ENCODE measurements at regions not wholly inside any gene's neighbourhood (a gene's known extent, or its start where the extent isn't known, plus 50 kb on each side); places are given as distances from the start of the nearest gene placed in this dataset.

DNA sequence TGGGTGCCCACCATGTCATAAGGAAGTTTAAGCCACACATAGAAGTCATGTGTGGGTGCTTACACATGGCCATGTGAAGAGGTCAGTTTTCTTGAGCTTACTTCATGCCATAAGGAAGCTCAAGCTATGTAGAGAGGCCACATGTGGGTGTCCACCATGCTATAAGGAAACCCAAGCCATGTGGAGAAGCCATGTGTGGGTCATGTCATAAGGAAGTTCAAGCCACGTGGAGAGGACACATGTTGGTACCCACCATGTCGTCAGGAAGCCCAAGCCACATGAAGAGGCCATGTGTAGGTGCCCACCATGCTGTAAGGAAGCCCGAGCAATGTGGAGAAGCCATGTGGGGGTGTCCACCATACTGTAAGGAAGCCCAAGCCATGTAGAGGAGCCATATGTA lies 1089.2 kb upstream of the AUTS2 start:
- DNase-seq = no peak

DNA sequence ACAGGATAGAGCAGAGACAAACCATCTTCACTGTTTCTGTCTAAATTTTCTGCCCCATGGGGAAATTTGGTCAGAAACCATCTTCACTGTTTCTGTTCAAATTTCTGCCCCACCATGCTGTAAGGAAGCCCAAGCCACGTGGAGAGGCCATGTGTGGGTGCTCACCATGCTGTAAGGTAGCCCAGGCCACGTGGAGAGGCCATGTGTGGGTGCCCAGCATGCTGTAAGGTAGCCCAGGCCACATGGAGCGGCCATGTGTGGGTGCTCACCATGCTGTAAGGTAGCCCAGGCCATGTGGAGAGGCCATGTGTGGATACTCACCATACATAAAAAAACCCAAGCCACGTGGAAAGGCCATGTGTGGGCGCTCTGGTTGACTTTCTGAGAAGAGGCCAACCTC lies 1088.7 kb upstream of the AUTS2 start:
- DNase-seq = no peak

DNA sequence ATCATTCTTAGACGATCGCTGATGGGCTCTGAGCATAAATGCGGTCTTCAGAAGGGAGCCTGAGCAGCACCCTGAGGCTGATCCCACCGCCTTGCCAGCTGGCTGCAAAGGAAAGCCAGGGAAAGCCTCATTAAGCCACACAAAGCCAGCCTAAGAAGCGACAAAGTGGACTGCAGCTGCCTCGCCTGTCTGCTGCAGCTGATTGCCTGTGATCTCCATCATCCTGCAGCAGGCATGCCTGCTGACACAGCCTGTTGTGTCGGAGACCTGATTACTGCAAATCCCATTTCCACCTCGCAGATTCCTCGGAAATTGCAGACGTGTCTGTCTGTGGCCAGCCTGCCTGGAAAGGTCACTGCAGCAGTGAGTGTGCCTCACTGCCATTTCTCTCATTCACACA lies 1087.0 kb upstream of the AUTS2 start:
- no peak for DNase-seq

DNA sequence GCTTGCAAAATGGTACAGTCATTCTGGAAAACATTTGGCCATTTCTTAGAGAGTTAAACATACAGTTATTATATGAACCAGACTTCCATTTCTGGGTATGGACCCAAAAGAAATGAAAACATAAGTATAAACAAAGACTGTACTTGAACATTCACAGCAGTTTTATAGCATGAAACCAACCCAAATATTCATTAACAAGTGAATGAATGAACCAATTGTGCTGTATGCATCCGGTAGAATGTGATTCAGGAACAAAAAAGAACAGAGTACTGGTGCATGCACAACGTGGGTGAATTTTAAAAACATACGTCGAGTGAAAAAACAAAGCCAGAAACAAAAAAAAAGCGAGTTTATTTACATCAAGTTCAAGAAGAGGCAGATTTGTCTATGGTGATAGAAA lies 1085.8 kb upstream of the AUTS2 start:
- no peak for DNase-seq

DNA sequence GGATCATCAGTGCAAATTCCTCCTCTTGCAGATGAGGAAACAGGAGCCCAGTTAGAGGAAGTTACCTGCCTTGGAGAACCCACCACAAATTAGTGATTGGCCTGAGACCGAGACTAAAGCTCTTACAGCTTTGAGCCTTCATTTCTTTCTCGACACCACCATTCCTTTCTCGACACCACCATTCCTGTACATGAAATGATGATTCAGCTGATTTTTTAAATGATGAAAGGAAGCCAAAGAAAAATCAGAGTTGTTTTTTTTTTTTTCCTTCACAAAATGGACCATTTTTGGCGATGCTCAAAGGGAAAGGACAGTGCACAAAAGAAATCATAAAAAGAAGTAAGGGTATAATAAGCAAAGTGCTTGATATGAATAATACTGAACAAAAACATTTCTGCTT lies 1080.2 kb upstream of the AUTS2 start:
- DNase-seq = no peak

DNA sequence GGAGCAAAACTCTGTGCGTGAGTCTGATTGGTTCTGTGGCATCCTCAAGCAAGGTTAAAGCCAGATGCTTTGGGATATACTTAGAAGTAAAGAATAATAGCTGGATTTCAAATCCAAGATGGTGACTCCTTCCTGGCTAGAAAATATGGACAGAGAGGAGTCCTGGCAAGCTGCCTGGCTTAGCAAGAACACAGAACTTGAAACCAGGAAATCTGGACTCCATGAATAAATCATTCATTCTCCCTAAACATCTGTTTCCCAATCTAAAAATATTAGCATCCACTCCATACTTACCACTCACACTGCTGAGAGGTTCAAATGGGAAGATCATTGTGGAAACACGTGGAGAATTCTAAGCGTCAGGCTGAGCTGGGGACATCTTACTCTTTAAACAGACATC lies 1074.1 kb upstream of the AUTS2 start:
- DNase-seq = no peak

DNA sequence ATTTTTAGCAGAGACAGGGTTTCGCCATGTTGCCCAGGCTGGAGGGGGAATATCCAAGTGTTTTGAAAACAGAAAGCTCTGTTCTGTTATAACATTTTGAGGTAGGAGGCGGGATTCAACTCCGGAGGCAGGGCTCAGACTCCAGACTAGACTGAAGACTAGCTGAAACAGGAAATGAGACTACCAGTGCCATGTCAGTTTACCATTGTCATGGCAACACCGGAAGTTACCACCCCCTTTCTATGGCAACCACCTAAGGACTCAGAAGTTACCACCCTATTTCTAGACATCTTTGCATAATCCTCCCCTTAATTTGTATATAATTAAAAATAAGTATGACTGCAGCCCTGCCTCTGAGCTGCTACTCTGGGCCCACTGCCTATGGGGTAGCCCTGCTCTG lies 1069.1 kb upstream of the AUTS2 start:
- DNase-seq = no peak

DNA sequence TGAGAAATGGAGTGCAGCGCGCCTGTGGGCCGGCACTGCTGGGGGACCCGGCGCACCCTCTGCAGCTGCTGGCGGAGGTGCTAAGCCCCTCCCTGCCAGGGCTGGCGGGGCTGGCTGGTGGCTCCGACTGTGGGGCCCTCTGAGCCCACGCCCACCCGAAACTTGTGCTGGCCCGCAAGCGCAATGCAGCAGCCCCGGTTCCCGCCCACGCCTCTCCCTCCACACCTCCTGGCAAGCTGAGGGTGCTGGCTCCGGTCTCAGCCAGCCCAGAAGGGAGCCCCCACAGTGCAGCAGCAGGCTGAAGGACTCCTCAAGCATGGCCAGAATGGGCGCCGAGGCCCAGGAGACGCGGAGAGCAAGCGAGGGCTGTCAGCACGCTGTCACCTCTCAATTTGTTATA lies 1063.0 kb upstream of the AUTS2 start:
- DNase-seq = no peak

DNA sequence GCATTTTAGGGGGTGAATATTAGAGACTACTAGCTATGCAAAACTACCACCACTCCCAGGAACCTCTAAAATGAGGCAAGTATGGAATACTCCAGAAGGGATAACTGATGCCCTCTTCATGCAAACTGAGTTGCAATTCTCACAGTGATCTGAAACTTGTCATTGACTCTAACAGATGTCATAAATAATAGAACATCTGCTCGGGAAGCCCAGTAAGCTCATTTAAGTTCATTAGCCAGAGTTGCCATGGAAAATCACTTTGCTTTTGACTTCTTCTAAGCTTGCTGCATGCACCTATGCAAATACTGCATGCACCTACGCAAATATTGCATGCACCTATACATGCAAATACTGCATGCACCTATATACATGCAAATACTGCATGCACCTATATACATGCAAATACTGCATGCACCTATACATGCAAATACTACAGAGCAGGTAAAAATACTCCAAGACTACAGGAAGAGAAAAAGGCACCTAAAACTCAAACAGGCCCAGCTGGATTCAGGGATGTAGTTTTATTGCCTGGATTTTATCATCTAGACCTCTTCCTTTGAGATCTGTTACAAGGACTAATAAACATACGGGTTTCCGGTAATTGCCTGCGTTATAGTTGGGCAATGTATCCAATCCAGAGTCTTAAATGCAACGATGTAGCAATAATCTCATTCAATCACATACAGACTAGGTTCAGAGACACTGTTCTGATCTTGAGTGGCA lies 1061.1 kb upstream of the AUTS2 start:
- no peak for DNase-seq

DNA sequence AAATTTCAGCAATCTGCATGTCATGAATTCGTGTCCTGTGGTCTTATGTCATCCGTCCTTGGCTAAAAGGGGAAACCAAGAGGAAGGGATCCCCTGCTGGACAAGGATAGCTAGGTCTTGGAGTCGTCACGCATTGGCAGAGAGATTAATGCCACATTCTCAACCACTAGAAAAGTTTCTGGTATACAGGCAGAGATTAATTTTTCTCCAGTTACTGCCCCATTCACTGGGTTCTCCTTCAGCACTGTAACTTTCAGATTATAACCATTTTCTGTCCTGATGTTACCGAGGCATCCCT lies 1060.6 kb upstream of the AUTS2 start:
- no peak for DNase-seq

DNA sequence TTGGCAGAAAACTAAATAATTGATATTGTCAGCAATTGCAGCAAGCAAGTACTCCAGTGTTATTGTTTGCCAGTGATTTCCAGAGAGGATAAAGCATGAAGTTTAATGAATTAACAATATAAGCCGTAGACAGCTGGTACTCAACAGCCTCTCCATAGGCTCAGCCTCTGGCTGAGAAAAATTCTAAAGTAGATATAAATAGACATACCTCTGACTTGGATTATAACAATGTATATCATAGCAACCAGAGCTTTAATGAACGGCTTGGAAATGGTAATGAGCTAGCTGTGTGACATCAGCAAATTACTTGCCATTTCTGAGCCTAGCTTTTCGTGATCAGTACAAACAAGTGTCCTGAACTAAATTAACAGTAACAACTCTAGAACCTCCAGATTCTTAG lies 1055.4 kb upstream of the AUTS2 start:
- DNase-seq = no peak

DNA sequence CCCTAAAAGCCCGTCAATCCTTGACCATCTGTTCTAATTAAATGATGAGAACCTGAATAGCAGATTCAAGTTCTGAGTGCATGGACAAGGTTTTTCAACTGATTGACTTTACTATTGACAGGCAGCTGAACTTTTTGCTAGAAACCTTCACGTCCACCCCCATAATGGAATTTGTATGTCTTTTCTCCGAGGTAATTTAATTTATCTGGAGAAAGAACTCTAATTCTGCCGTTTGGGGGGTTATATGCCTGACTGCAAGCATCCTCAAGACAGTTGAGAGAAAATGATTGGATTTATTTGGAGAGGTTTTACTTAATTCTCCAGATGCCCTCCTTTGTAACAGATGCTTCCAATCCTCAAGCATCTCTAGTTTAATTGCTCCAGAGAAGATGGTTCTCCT lies 1053.4 kb upstream of the AUTS2 start:
- DNase-seq = no peak

DNA sequence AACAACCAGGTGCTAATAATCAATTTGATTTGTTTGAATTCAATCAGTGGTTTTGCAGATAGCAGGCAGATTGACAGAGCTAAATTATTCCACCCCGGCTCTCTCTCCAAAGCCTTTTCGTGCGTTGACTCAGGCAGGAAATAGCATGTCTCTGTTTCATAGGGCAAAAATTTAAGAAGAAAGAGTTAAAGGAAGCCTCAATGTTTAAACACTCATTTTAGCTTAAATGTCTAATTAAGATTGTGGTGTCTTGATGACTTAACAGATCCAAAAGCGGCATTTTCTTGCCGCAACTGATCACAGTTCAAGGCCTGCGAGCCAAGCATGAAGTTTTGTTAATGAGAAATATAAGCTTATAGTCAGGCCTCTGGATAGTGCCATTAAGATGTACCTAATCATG lies 1051.1 kb upstream of the AUTS2 start:
- no peak for DNase-seq

DNA sequence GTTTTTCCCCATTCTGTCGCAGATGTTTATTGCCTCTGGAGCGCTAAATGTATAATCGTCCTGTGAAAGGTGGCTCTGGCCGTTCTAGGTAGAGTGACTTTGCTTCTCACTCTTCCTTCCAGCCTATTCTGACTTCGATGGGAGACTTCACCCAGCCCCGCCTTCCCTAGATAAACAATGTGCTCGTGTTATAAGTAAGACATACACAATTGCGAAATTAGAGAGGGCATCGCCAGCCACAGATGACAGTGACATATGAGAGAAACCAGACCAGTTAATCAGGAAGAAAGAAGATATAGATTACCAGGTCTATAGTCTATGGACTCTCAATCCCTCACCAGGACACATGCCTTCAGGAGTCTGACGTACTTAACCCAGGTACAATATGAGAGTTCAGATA lies 1050.5 kb upstream of the AUTS2 start:
- no peak for DNase-seq

DNA sequence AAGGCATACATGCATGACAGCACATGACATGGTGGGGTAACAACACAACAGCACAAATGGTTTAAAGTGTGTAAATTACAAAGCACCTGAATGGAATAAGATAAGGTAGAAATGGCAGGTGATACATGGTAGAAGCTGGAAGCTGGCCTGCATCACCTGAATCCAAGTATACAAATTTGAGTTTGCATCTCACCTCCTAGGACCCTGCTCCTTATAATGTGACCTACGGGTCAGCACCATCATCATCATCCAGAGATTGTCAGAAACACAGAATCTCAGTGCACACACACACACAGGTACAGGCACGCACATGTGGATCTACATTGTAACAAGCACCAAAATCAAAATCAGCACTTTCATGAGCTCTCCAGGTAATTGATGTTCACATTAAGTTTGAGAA lies 1048.2 kb upstream of the AUTS2 start:
- DNase-seq = no peak

DNA sequence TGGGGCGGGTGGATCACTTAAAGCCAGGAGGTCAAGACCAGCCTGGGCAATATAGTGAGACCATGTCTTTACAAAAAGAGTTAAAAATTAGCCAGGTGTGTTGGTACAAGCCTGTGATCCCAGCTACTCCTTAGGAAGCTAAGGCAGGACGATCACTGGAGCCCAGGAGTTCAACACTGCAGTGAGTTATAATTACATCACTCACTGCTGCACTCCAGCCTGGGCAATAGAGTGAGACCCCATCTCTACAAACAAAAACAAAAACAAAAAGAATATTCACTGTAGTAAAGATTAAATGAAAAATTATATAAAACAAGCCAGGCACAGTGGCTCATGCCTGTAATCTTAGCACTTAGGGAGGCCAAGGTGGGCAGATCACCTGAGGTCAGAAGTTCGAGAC lies 1047.6 kb upstream of the AUTS2 start:
- no peak for DNase-seq

DNA sequence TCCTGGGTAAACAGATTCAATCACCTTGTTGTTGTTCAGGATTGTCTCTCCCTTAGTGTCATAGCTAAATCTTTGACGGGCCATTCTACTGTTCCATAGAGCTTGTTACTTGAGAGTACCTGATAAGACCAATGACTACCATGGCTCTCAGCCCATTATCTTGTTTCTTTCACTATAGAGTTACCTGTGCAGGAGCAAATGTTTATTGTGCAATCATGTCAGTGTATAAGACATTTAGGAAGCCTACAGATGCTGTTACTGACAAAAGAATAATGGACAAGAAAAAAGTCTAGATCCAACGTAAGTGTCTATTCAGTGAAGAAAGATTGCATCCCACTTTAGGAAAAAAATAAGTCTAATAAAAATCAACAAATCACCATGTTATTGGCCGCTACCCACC lies 1041.7 kb upstream of the AUTS2 start:
- DNase-seq = no peak

DNA sequence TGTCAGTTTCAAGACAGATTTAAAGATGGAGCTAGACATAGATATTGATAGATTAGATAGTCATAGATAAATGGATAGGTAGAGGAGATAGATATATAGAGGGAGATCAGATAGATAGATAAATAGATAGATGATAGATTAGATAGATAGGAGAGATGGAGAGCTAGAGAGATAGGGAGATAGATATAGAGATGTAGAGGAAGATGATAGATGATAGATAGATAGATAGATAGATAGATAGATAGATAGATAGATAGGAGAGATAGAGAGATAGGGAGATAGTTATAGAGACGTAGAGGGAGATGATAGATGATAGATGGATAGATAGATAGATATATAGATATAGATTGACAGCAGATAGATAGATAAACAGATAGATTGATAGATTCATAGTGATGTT lies 1038.8 kb upstream of the AUTS2 start:
- DNase-seq = no peak

DNA sequence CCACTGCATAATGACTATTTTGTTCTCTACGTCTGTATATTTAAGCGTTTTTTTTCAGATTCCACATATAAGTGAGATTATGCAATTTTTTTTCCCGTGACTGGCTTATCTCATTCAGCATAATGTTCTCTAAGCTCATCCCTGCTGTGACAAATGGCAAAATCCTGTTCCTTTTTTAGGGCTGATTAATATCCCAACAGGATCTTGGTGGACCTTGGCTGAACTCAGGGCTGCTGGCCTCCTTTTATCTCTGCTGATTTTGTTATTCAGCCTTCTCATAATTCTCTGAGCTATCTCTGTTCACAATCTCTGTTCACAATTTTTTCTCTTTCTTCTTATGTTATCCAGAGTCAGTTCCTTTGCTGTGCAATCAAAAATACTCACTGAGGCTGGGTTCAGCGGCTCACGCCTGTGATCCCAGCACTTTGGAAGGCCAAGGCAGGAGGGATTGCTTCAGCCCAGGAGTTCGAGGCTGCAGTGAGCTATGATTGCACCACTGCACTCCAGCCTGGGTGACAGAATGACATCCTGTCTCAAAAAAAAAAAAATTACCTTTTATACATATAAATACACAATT lies 1035.9 kb upstream of the AUTS2 start:
- no peak for DNase-seq

DNA sequence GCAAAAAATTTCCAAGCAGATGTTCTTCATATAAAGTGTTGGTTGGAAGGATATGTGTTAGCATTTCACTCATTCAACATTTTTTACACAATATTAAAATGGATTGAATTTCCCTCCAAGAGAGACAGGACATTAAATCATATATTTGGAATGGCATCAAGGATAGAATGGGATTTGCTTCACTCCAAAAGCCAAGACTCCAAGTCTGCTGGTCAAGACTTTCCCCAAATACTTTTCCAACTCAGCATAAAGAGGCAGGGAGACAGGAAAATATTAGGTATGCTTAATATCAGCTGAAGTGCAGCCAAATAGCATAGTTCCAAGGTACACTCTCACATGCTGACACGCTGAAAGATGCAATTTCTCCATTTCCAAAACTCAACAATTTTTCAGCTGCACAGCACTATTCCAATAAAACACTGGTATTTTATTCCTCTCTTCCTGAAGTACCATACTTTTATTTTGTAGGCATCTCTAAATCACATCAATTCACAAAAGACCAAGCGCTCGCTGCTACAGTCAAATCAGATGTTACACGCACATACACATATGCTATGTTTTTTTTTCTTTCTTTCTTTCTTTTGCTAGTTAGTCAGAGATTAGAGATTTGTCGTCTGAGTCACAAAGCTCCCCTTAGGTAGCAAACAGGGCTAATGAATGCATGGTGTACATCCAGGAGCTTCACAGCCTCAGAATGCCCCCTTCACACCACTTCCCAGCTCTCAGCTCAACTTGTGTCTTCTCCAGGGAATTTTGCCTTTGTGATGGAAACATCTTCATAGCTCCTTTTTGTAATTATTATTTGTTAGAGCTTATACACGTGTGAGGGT lies 1033.8 kb upstream of the AUTS2 start:
- DNase-seq = no peak

DNA sequence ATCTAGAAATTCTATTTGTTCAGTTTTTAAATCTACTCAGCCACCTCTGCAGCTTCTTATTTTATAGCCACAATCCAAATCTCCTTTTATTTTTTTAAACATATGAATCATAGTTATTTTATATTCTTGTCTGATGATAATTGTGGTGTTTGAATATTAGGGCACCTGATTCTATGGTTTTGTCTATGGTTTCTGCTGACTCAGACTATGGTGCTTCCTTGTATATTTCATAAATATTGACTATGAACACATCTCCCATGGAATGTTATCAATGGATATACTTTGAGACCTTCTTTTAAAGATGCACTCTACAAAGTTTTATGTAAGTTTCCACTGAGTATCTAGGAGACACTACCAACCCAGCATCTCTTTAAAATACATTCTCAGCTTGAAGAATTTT lies 1027.0 kb upstream of the AUTS2 start:
- no peak for DNase-seq

DNA sequence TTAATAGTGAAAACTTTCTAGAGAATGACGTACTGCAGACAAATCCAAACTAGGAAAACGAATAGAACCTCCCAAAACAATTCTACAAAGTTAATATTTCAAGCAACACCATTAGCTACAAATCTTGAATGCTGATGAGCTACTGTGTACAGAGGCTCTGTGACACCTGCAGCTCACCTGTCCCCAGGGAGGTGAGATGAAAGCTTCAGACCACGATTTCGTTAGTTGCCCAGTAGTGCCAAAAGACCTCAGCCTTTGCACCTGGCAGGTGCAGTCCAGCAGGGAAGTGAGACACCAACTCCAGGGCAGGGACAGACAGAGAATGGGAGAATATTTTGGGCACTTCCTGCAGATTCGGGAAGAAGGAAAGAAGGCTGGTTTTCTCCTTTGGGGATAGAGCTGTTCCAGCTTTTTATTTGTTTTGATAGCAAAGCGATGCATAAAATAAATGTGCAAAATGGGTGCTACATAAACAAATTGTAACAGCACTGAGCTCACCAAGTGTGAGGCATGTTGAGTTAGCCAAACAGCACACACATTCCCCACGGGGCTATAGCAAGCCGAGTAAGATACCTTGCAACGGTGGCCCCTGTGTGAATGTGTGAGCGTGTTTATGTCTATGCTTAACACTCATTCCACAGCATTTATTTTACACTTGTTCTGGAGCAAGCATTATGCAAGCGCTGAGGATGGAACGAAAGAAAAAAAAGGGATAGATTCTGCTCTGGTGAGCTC lies 1024.8 kb upstream of the AUTS2 start:
- DNase-seq = no peak

DNA sequence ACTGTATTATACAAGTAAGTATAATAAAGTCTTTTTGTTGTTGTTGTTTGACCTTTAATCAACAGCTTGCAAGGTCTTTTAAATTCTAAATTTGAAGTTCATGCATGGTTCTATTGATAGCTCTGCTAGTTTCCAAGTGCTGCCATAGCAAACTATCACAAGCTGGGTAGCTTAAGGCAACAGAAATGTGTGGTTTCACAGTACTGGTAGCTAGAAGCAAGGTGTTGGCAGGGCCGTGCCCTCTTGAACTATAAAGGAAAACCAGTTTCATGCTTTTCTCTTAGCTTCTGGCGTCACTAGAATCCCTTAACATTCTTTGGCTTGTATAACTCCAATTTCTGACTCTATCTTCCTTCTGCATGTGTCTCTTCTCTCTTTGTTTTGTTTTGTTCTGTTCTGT lies 1021.9 kb upstream of the AUTS2 start:
- DNase-seq = no peak

DNA sequence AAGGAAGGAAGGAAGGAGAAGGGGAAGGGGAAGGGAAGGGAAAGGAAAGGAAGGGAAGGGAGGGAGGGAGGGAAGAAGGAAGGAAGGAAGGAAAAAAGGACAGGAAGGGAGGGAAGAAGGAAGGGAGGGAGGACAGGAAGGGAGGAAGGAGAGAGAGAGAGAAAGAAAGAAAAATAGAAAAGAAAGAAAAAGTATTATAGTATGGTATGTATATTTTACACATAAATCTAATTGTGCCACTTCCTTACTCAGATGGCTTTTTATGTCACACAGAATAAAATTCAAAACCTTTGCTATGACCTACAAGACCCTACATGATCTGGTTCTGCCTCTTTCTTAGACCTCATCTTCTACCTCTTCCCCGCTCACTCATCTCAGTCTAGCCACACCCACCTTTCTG lies 1016.9 kb upstream of the AUTS2 start:
- no peak for DNase-seq
